H9 (cell line): ENCODE measurements at regions not wholly inside any gene's neighbourhood (a gene's known extent, or its start where the extent isn't known, plus 50 kb on each side); places are given as distances from the start of the nearest gene placed in this dataset.
A peak's percentile ranks its signal among the peaks of the same experiment; 100 is the strongest.

Experiments
- DNase-seq: peaks from one replicate; pipeline ENCODE4 v3.0.0-alpha.2; 2017
- H2AFZ ChIP-seq: one replicate; pipeline ENCODE4 v1.6.1; 2013; ENCODE audit warnings: mild to moderate bottlenecking, low read length, control low read depth, moderate library complexity
- H2AK5ac ChIP-seq: 2 replicates; pipeline ENCODE4 v1.6.1; 2013; ENCODE audit warnings: low read length, control low read depth, mixed read lengths; ENCODE audit not compliant: insufficient read length
- H2BK120ac ChIP-seq: one replicate; pipeline ENCODE4 v1.6.1; 2013; ENCODE audit warnings: low read depth, mild to moderate bottlenecking, low read length, control low read depth, inconsistent platforms; ENCODE audit not compliant: poor library complexity, severe bottlenecking
- H2BK12ac ChIP-seq: 2 replicates; pipeline ENCODE4 v1.6.1; 2013; ENCODE audit warnings: low read length, control low read depth, mixed read lengths, low read depth; ENCODE audit not compliant: insufficient read length
- H2BK15ac ChIP-seq: 2 replicates; pipeline ENCODE4 v1.6.1; 2013; ENCODE audit warnings: low read depth, low read length, control low read depth
- H2BK20ac ChIP-seq: one replicate; pipeline ENCODE4 v1.6.1; 2013; ENCODE audit warnings: low read depth, mild to moderate bottlenecking, low read length, control low read depth, inconsistent platforms; ENCODE audit not compliant: poor library complexity, severe bottlenecking
- H2BK5ac ChIP-seq: 2 replicates; pipeline ENCODE4 v1.6.1; 2013; ENCODE audit warnings: low read length, control low read depth, mixed read lengths; ENCODE audit not compliant: insufficient read length
- H3K14ac ChIP-seq: 2 replicates; pipeline ENCODE4 v1.6.1; 2013; ENCODE audit warnings: low read length, control low read depth; ENCODE audit not compliant: insufficient read depth
- H3K18ac ChIP-seq: 2 replicates; pipeline ENCODE4 v1.6.1; 2013; ENCODE audit warnings: low read depth, mild to moderate bottlenecking, mixed read lengths, low read length, control low read depth; ENCODE audit not compliant: insufficient read length
- H3K23ac ChIP-seq: 2 replicates; pipeline ENCODE4 v1.6.1; 2013; ENCODE audit warnings: low read length, control low read depth, mixed read lengths, low read depth; ENCODE audit not compliant: insufficient read length
- H3K23me2 ChIP-seq: 2 replicates; pipeline ENCODE4 v1.6.1; 2013; ENCODE audit warnings: low read depth, mild to moderate bottlenecking, mixed read lengths, low read length, control low read depth; ENCODE audit not compliant: insufficient read length, poor library complexity, severe bottlenecking
- H3K27ac ChIP-seq: 2 replicates; pipeline ENCODE4 v1.5.1; 2013; ENCODE audit warnings: low read length, control low read depth, mixed read lengths, low read depth; ENCODE audit not compliant: insufficient read length
- H3K27me3 ChIP-seq: 2 replicates; pipeline ENCODE4 v1.6.1; 2013; ENCODE audit warnings: low read length, control low read depth, inconsistent platforms; ENCODE audit not compliant: insufficient read depth
- H3K4ac ChIP-seq: 2 replicates; pipeline ENCODE4 v1.6.1; 2013; ENCODE audit warnings: low read depth, mild to moderate bottlenecking, control low read depth, inconsistent platforms, low read length, moderate library complexity
- H3K4me1 ChIP-seq: 2 replicates; pipeline ENCODE4 v1.6.1; 2013; ENCODE audit warnings: low read length, control low read depth, inconsistent platforms; ENCODE audit not compliant: insufficient read depth
- H3K4me2 ChIP-seq: 2 replicates; pipeline ENCODE4 v1.6.1; 2013; ENCODE audit warnings: low read length, control low read depth, mixed read lengths; ENCODE audit not compliant: insufficient read length, insufficient read depth
- H3K56ac ChIP-seq: 2 replicates; pipeline ENCODE4 v1.6.1; 2013; ENCODE audit warnings: low read depth, mild to moderate bottlenecking, mixed read lengths, low read length, control low read depth; ENCODE audit not compliant: insufficient read length
- H3K79me1 ChIP-seq: 2 replicates; pipeline ENCODE4 v1.6.1; 2013; ENCODE audit warnings: low read depth, mild to moderate bottlenecking, moderate library complexity, low read length, control low read depth, inconsistent platforms; ENCODE audit not compliant: insufficient read depth, poor library complexity, severe bottlenecking
- H3K79me2 ChIP-seq: 2 replicates; pipeline ENCODE4 v1.6.1; 2013; ENCODE audit warnings: low read length, control low read depth, inconsistent platforms; ENCODE audit not compliant: insufficient read depth
- H3K9ac ChIP-seq: 2 replicates; pipeline ENCODE4 v1.6.1; 2013; ENCODE audit warnings: low read length, control low read depth, mixed read lengths; ENCODE audit not compliant: insufficient read length; ENCODE audit errors: extremely low read depth
- H3K9me3 ChIP-seq: one replicate; pipeline ENCODE4 v1.6.1; 2013; ENCODE audit warnings: low read depth, low read length, inconsistent platforms; ENCODE audit not compliant: control insufficient read depth
- H3T11ph ChIP-seq: one replicate; pipeline ENCODE4 v1.6.1; 2013; ENCODE audit warnings: mild to moderate bottlenecking, low read length, control low read depth, inconsistent platforms
- H4K20me1 ChIP-seq: one replicate; pipeline ENCODE4 v1.6.1; 2013; ENCODE audit not compliant: control insufficient read depth, insufficient read length, insufficient read depth
- H4K5ac ChIP-seq: 2 replicates; pipeline ENCODE4 v1.6.1; 2013; ENCODE audit warnings: low read depth, mild to moderate bottlenecking, mixed read lengths, low read length, control low read depth; ENCODE audit not compliant: insufficient read length
- H4K8ac ChIP-seq: replicated peaks from 2 replicates; pipeline ENCODE4 v1.6.1; 2013; ENCODE audit warnings: low read length, control low read depth, mixed read lengths, low read depth; ENCODE audit not compliant: insufficient read length
- H4K91ac ChIP-seq: 2 replicates; pipeline ENCODE4 v1.6.1; 2013; ENCODE audit warnings: low read depth, mild to moderate bottlenecking, moderate library complexity, mixed read lengths, low read length, control low read depth; ENCODE audit not compliant: insufficient read length
- H3K27ac Mint-ChIP-seq, 3 experiments: 2 replicates in 2 of 3; 3 replicates in 1 of 3; pipeline ENCODE4 v1.8.0; 2020 to 2021; ENCODE audit warnings: mixed read lengths in 3 of 3, mild to moderate bottlenecking in 1 of 3, moderate library complexity in 1 of 3
- H3K27me3 Mint-ChIP-seq: 2 replicates; pipeline ENCODE4 v1.8.0; 2021; ENCODE audit warnings: low read depth, mild to moderate bottlenecking, moderate library complexity, mixed read lengths
- H3K36me3 Mint-ChIP-seq, 3 experiments: 2 replicates in 2 of 3; 3 replicates in 1 of 3; pipeline ENCODE4 v1.8.0; 2020 to 2021; ENCODE audit warnings: low read depth in 3 of 3, mixed read lengths in 3 of 3; ENCODE audit not compliant: insufficient read depth in 1 of 3
- H3K4me1 Mint-ChIP-seq, 2 experiments: 2 replicates each; pipeline ENCODE4 v1.8.0; 2020; ENCODE audit warnings: mixed read lengths in 2 of 2
- H3K4me3 Mint-ChIP-seq, 2 experiments: 2 replicates in 1 of 2; 3 replicates in 1 of 2; pipeline ENCODE4 v1.8.0; 2020 to 2021; ENCODE audit warnings: mild to moderate bottlenecking in 2 of 2, mixed read lengths in 2 of 2, moderate library complexity in 1 of 2
- H3K9me3 Mint-ChIP-seq, 2 experiments: 2 replicates in 1 of 2; 3 replicates in 1 of 2; pipeline ENCODE4 v1.8.0; 2020; ENCODE audit warnings: mild to moderate bottlenecking in 2 of 2, mixed read lengths in 2 of 2, moderate library complexity in 1 of 2
- CTCF ChIP-seq: fragments of 200-600 bp; sonication (generic); conservative IDR thresholded peaks from 3 replicates; pipeline ENCODE4 v1.8.0; 2021; ENCODE audit warnings: antibody characterized with exemption, mild to moderate bottlenecking
- whole genome bisulfite sequencing: extraction: QIAGEN DNeasy Blood & Tissue Kit; methylation state at CpG from one replicate; pipeline ENCODE4 v1.1.7; 2013; ENCODE audit warnings: missing lambda C conversion rate, low lambda C conversion rate, mixed read lengths; ENCODE audit not compliant: insufficient read length; ENCODE audit errors: extremely low coverage; 5-methylcytosine and 5-hydroxymethylcytosine counted together

GRCh38 chr5:154109416-154110106 is 70.8 kb downstream of the MFAP3 start:
- Histone ChIP-seq H3K4me2 (no peak overlapping the region), H2AFZ (no peak overlapping the region), H4K5ac (no peak overlapping the region), H3T11ph (no peak overlapping the region), H3K9me3 (no peaks in the 10 kb centered on the region), H2BK20ac (no peak overlapping the region), H2BK15ac (no peak overlapping the region), H4K91ac (no peak overlapping the region), H4K20me1 (no peaks in the 10 kb centered on the region), H3K9ac (no peak overlapping the region), H3K27ac (no peak overlapping the region), H2AK5ac (no peak overlapping the region), H3K79me1 (no peaks in the 10 kb centered on the region), H3K18ac (no peak overlapping the region), H2BK5ac (no peak overlapping the region), H3K23ac (no peak overlapping the region), H3K56ac (no peak overlapping the region), H3K4ac (no peak overlapping the region), H3K4me1 (peaks cover 19% of the 10 kb centered on the region), H4K8ac (no peak overlapping the region), H3K27me3 (no peaks in the 10 kb centered on the region), H3K14ac (no peak overlapping the region), H3K79me2 (no peaks in the 10 kb centered on the region), H2BK12ac (no peak overlapping the region), H2BK120ac (no peak overlapping the region), H3K23me2 (peaks cover 2% of the 10 kb centered on the region)
- peaks cover 3% of the 10 kb centered on the region for H3K27me3 Mint-ChIP-seq
- no peaks in the 10 kb centered on the region; a peak in 1 of 7 replicates for H3K36me3 Mint-ChIP-seq
- WGBS, result no CpG with 5 or more reads among the region's 4 CpGs
- no peaks in the 10 kb centered on the region; a peak in 1 of 5 replicates for H3K9me3 Mint-ChIP-seq
- no peak for TF ChIP-seq CTCF
- H3K4me3 Mint-ChIP-seq, result no peak overlapping the region
- peaks cover 37 to 43% of the 10 kb centered on the region in 2 experiments for H3K4me1 Mint-ChIP-seq
- no peak for DNase-seq
- peak overlapping the region in 1 of 3 experiments; percentile 25; a peak in 2 of 7 replicates for H3K27ac Mint-ChIP-seq
